IMR-90 (cell line): ENCODE measurements at regions not wholly inside any gene's neighbourhood (a gene's known extent, or its start where the extent isn't known, plus 50 kb on each side); places are given as distances from the start of the nearest gene placed in this dataset.
A peak's percentile ranks its signal among the peaks of the same experiment; 100 is the strongest.

ENCODE experiments used
- ATAC-seq: fragments of 200-7000 bp; cut with Tn5 transposase; 2 replicates; pipeline ENCODE4 v1.9.1; 2020; ENCODE audit warnings: low read depth, mild to moderate bottlenecking, moderate library complexity
- BruUV-seq: library from RNA; stranded (reverse); fragments of 400-500 nt; replicated peaks from 2 replicates; lab custom pipeline; 2021; lab: Mats Ljungman, UMichigan
- CTCF ChIA-PET: fragments of 300-600 bp; formaldehyde crosslinking; extraction: SDS; loops from one replicate; lab custom pipeline; 2021; ENCODE audit warnings: antibody characterized with exemption; lab: Yijun Ruan, JAX
- POLR2A ChIA-PET: fragments of 300-600 bp; sonication (Branson Sonifier 250); formaldehyde crosslinking; loops from one replicate; lab custom pipeline; 2022; ENCODE audit warnings: antibody characterized with exemption; ENCODE audit not compliant: unreplicated experiment; lab: Charles Lee
- DNase-seq: peaks from one replicate; pipeline ENCODE4 v3.0.0; 2013
- H2AFZ ChIP-seq: replicated peaks from 2 replicates; pipeline ENCODE3; 2013; ENCODE audit warnings: low read length, mild to moderate bottlenecking; ENCODE audit not compliant: poor library complexity
- H2AK5ac ChIP-seq: 2 replicates; pipeline ENCODE4 v1.6.1; 2013; ENCODE audit warnings: low read depth, low read length, inconsistent platforms
- H2AK9ac ChIP-seq: replicated peaks from 2 replicates; pipeline ENCODE3; 2013; ENCODE audit warnings: mild to moderate bottlenecking, low read depth, low read length, moderate library complexity; ENCODE audit not compliant: poor library complexity
- H2BK120ac ChIP-seq: 2 replicates; pipeline ENCODE4 v1.6.1; 2013; ENCODE audit warnings: low read depth, low read length, inconsistent platforms
- H2BK15ac ChIP-seq: 3 replicates; pipeline ENCODE4 v1.6.1; 2013; ENCODE audit warnings: low read depth, low read length, inconsistent platforms
- H2BK20ac ChIP-seq: 2 replicates; pipeline ENCODE4 v1.6.1; 2013; ENCODE audit warnings: low read depth, mild to moderate bottlenecking, inconsistent platforms, low read length, moderate library complexity
- H2BK5ac ChIP-seq: 2 replicates; pipeline ENCODE4 v1.6.1; 2013; ENCODE audit warnings: mild to moderate bottlenecking, low read depth, low read length, inconsistent platforms; ENCODE audit not compliant: poor library complexity, severe bottlenecking
- H3K14ac ChIP-seq: replicated peaks from 2 replicates; pipeline ENCODE4 v1.6.1; 2013; ENCODE audit warnings: low read depth, low read length, inconsistent platforms
- H3K18ac ChIP-seq: 2 replicates; pipeline ENCODE4 v1.6.1; 2013; ENCODE audit warnings: low read depth, low read length, control low read depth
- H3K23ac ChIP-seq: 2 replicates; pipeline ENCODE4 v1.6.1; 2013; ENCODE audit warnings: low read depth, low read length, inconsistent platforms
- H3K27ac ChIP-seq: 2 replicates; pipeline ENCODE4 v1.5.1; 2013; ENCODE audit warnings: mild to moderate bottlenecking, control low read depth, low read length; ENCODE audit not compliant: insufficient read depth
- H3K27me3 ChIP-seq: 2 replicates; pipeline ENCODE4 v1.6.1; 2013; ENCODE audit warnings: low read length; ENCODE audit not compliant: control insufficient read depth, insufficient read depth
- H3K36me3 ChIP-seq: 2 replicates; pipeline ENCODE4 v1.6.1; 2013; ENCODE audit warnings: low read length, mixed read lengths; ENCODE audit not compliant: control insufficient read depth, insufficient read depth
- H3K4ac ChIP-seq: 2 replicates; pipeline ENCODE4 v1.6.1; 2013; ENCODE audit warnings: low read depth, low read length, inconsistent platforms
- H3K4me1 ChIP-seq: 2 replicates; pipeline ENCODE4 v1.6.1; 2013; ENCODE audit warnings: low read length, mixed read lengths; ENCODE audit not compliant: control insufficient read depth, insufficient read depth
- H3K4me2 ChIP-seq: 2 replicates; pipeline ENCODE4 v1.6.1; 2013; ENCODE audit warnings: low read depth, mild to moderate bottlenecking, control low read depth, low read length, moderate library complexity
- H3K4me3 ChIP-seq: 2 replicates; pipeline ENCODE4 v1.5.1; 2013; ENCODE audit warnings: low read depth, mild to moderate bottlenecking, control low read depth, low read length, moderate library complexity; ENCODE audit not compliant: insufficient read depth
- H3K56ac ChIP-seq: 2 replicates; pipeline ENCODE4 v1.6.1; 2013; ENCODE audit warnings: low read length, inconsistent platforms; ENCODE audit not compliant: insufficient read depth; ENCODE audit errors: extremely low read depth
- H3K79me1 ChIP-seq, 2 experiments: 2 replicates each; pipeline ENCODE4 v1.6.1; 2013; ENCODE audit warnings: low read length in 2 of 2, inconsistent platforms in 1 of 2, low read depth in 1 of 2
- H3K9ac ChIP-seq: 2 replicates; pipeline ENCODE4 v1.6.1; 2013; ENCODE audit warnings: low read depth, low read length, control low read depth
- H3K9me1 ChIP-seq: 2 replicates; pipeline ENCODE4 v1.6.1; 2013; ENCODE audit warnings: low read length, inconsistent platforms; ENCODE audit not compliant: insufficient read depth
- H3K9me3 ChIP-seq: 2 replicates; pipeline ENCODE4 v1.6.1; 2013; ENCODE audit warnings: low read length; ENCODE audit not compliant: control insufficient read depth, insufficient read depth
- H4K20me1 ChIP-seq: 2 replicates; pipeline ENCODE4 v1.6.1; 2013; ENCODE audit warnings: low read length, inconsistent platforms; ENCODE audit not compliant: insufficient read depth
- H4K5ac ChIP-seq: 2 replicates; pipeline ENCODE4 v1.6.1; 2013; ENCODE audit warnings: mild to moderate bottlenecking, low read depth, low read length, control low read depth
- H4K8ac ChIP-seq, 2 experiments: 2 replicates each; pipeline ENCODE4 v1.6.1; 2013; ENCODE audit warnings: low read depth in 2 of 2, low read length in 2 of 2, control low read depth in 1 of 2, inconsistent platforms in 1 of 2
- H4K91ac ChIP-seq: 2 replicates; pipeline ENCODE4 v1.6.1; 2013; ENCODE audit warnings: low read depth, low read length, inconsistent platforms; ENCODE audit not compliant: insufficient read depth
- BHLHE40 ChIP-seq: fragments of 150-350 bp; IDR thresholded peaks from 2 replicates; pipeline ENCODE4 v1.6.1; 2016; ENCODE audit warnings: mild to moderate bottlenecking, low read depth, low read length
- CEBPB ChIP-seq: IDR thresholded peaks from 2 replicates; pipeline ENCODE4 v1.6.1; 2012; ENCODE audit warnings: low read depth, low read length, improper control_type of control experiment
- CHD1 ChIP-seq: IDR thresholded peaks from 2 replicates; pipeline ENCODE4 v1.6.1; 2012; ENCODE audit warnings: low read depth, low read length, improper control_type of control experiment
- MAFK ChIP-seq: IDR thresholded peaks from 2 replicates; pipeline ENCODE4 v1.6.1; 2012; ENCODE audit warnings: low read depth, low read length, improper control_type of control experiment
- POLR2A ChIP-seq: IDR thresholded peaks from 2 replicates; pipeline ENCODE4 v1.6.1; 2012; ENCODE audit warnings: mild to moderate bottlenecking, low read depth, low read length
- RAD21 ChIP-seq: IDR thresholded peaks from 2 replicates; pipeline ENCODE4 v1.6.1; 2012; ENCODE audit warnings: low read length, improper control_type of control experiment
- WGBS, 2 experiments: methylation state at CpG; one replicate each; pipeline versions ENCODE4 v1.1.5 to v1.1.7; 2013; ENCODE audit warnings: missing lambda C conversion rate in 2 of 2; ENCODE audit not compliant: insufficient read length in 1 of 2; ENCODE audit errors: extremely low coverage in 2 of 2; 5-methylcytosine and 5-hydroxymethylcytosine counted together
- dilution Hi-C: fragments of 300-500 bp; cut with HindIII; formaldehyde crosslinking; loops from one replicate; pipeline ENCODE4 v1.14.3; 2018; ENCODE audit warnings: low sequenced_read_pairs; ENCODE audit not compliant: unreplicated experiment
- in situ Hi-C: fragments of 300-500 bp; cut with MboI; formaldehyde crosslinking; loops from 3 replicates; pipeline ENCODE4 v1.14.3; 2019; ENCODE audit warnings: low sequenced_read_pairs, inconsistent platforms, mixed read lengths
- intact Hi-C: fragments of 100-400 bp; cut with micrococcal nuclease; formaldehyde crosslinking; loops from 2 replicates; pipeline ENCODE4 v1.10.0; 2022
- TF ChIP-seq, protein P1 (sequence below): conservative IDR thresholded peaks from 2 replicates; pipeline ENCODE4 v1.5.1; 2012; ENCODE audit warnings: mild to moderate bottlenecking, low read depth, low read length, improper control_type of control experiment

DNA sequence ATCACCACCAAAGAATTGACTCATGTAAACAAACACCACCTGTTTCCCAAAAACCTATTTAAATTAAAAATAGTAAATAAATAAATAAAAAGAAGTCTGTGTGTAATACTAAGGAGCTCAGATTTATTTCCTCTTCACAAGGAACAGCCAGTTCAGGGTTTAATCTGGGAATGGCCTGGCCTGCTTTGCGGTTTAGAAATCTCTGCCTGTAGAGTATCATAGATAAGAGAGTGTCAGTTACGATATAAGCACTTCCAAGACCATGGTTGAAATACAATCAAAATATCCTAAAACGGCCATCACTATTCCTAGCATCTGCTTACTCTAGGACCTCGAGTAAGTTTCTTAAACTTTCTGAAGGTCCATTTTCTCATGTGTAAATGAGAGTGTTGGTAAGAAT is 274.4 kb downstream of the PLPP3 start:
- Histone ChIP-seq H2BK5ac (no peak overlapping the region), H3K23ac (no peak overlapping the region), H3K9me3 (peaks cover 2% of the 10 kb centered on the region; the same call in 1 of the 2 replicates), H4K5ac (no peak overlapping the region), H3K9ac (no peak overlapping the region), H2AK5ac (peak overlapping the region; percentile 29; the same call in 1 of the 2 replicates), H3K79me1 (no peaks in the 10 kb centered on the region), H3K9me1 (peaks cover 8% of the 10 kb centered on the region), H2BK20ac (no peak overlapping the region), H3K36me3 (no peaks in the 10 kb centered on the region), H3K27ac (no peak overlapping the region), H3K18ac (no peak overlapping the region), H3K14ac (no peak overlapping the region), H3K27me3 (no peaks in the 10 kb centered on the region), H4K8ac (no peak overlapping the region), H2AFZ (no peak overlapping the region), H3K4ac (no peak overlapping the region), H2BK120ac (no peak overlapping the region), H4K91ac (no peak overlapping the region), H2AK9ac (no peak overlapping the region), H2BK15ac (no peak overlapping the region), H4K20me1 (peaks cover 4% of the 10 kb centered on the region; the same call in 1 of the 2 replicates), H3K4me2 (no peak overlapping the region), H3K4me1 (peaks cover 10% of the 10 kb centered on the region), H3K56ac (no peak overlapping the region), H3K4me3 (no peak overlapping the region)
- BruUV-seq = no TSS peak
- ChIA-PET CTCF (no interaction called here), POLR2A (no interaction called here)
- DNase-seq = peak; percentile 42
- intact Hi-C loops = loop anchor here (10.0 kb wide), 1 partner anchor 520 kb away; no protein-coding TSS in a partner anchor
- WGBS, 2 experiments = no CpG with 5 or more reads among the region's 4 CpGs
- in situ Hi-C loops = no loop called here
- dilution Hi-C loops = no loop called here
- no peak for ATAC-seq
- TF ChIP-seq BHLHE40 (no peak), RAD21 (no peak), POLR2A (no peak), CEBPB (no peak), MAFK (no peak), CHD1 (no peak)
- TF ChIP-seq, protein P1, sequence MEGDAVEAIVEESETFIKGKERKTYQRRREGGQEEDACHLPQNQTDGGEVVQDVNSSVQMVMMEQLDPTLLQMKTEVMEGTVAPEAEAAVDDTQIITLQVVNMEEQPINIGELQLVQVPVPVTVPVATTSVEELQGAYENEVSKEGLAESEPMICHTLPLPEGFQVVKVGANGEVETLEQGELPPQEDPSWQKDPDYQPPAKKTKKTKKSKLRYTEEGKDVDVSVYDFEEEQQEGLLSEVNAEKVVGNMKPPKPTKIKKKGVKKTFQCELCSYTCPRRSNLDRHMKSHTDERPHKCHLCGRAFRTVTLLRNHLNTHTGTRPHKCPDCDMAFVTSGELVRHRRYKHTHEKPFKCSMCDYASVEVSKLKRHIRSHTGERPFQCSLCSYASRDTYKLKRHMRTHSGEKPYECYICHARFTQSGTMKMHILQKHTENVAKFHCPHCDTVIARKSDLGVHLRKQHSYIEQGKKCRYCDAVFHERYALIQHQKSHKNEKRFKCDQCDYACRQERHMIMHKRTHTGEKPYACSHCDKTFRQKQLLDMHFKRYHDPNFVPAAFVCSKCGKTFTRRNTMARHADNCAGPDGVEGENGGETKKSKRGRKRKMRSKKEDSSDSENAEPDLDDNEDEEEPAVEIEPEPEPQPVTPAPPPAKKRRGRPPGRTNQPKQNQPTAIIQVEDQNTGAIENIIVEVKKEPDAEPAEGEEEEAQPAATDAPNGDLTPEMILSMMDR = no peak
